Body of pancreas (tissue), 4 donors: ENCODE measurements at regions not wholly inside any gene's neighbourhood (a gene's known extent, or its start where the extent isn't known, plus 50 kb on each side); places are given as distances from the start of the nearest gene placed in this dataset.

Experiments
- ATAC-seq: fragments of 150-250 bp; one replicate; pipeline ENCODE4 v1.9.1; 2016
- DNase-seq, 4 donors: peaks; one replicate each; pipeline ENCODE4 v3.0.0-alpha.2; 2019
- H3K27ac ChIP-seq, 4 donors: fragments of 200-600 bp; sonication (generic); 1 replicate in 3 of 4; 2 replicates in 1 of 4; pipeline versions ENCODE4 v1.5.1 to v1.6.1; 2016 to 2019; ENCODE audit warnings: mild to moderate bottlenecking in 1 of 4, mixed read lengths in 1 of 4, moderate library complexity in 1 of 4
- H3K27me3 ChIP-seq, 2 donors: fragments of 200-600 bp; sonication (generic); one replicate each; pipeline ENCODE4 v1.6.0; 2016; ENCODE audit warnings: mild to moderate bottlenecking in 1 of 2
- H3K36me3 ChIP-seq, 2 donors: fragments of 200-600 bp; sonication (generic); replicated peaks in 1 of 2; 2 replicates each; pipeline ENCODE4 v1.5.1; 2016; ENCODE audit warnings: low read depth in 2 of 2; ENCODE audit not compliant: insufficient read depth in 1 of 2
- H3K4me1 ChIP-seq: fragments of 200-600 bp; sonication (generic); one replicate; pipeline ENCODE4 v1.6.0; 2016
- H3K4me3 ChIP-seq, 2 donors: fragments of 200-600 bp; sonication (generic); 1 replicate in 1 of 2; 2 replicates in 1 of 2; pipeline ENCODE4 v1.5.1; 2016 to 2019
- H3K9me3 ChIP-seq, 3 donors: fragments of 200-600 bp; sonication (generic); 1 replicate in 2 of 3; 2 replicates in 1 of 3; pipeline ENCODE4 v1.5.1; 2016
- POLR2A ChIP-seq, 3 donors: fragments of 450-650 bp; IDR thresholded peaks; one replicate each; pipeline ENCODE4 v1.6.1; 2016; ENCODE audit warnings: antibody characterized with exemption in 3 of 3, mild to moderate bottlenecking in 2 of 3
- WGBS, 2 donors: methylation state at CpG; one replicate each; pipeline ENCODE4 v1.1.5; 2017; 5-methylcytosine and 5-hydroxymethylcytosine counted together
- intact Hi-C: fragments of 100-400 bp; cut with DNase I; formaldehyde crosslinking; loops from one replicate; pipeline ENCODE4 v1.15.1; 2023
- TF ChIP-seq, protein P1 (sequence below), 7 experiments: fragments of 450-650 bp in 4 of 7; fragments of 200-600 bp in 3 of 7; sonication (generic) in 3 of 7; IDR thresholded peaks; one replicate each; pipeline ENCODE4 v1.5.1; 2016 to 2019; ENCODE audit warnings: antibody characterized with exemption in 7 of 7

DNA sequence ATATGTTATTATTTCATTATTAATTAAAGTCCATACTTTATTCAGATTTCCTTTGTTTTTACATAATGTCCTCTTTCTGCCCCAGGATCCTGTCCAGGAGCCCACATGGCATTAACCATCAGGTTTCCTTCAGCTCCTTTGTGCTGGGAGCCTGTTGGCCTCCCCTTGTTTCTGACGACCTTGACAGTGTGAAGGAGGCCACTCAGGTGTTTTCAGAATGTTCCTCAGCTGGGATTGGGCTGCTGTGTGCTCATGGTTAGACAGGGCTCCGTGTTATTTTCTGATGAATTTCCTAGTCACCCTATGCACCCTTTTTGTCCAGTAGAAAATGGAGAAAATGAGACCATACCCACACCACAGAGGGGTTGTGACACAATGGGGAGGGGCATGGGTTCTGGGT, 281.0 kb upstream of the FOXF1 start:
- Histone ChIP-seq H3K4me3 (no peak overlapping the region), H3K36me3 (no peaks in the 10 kb centered on the region), H3K27me3 (no peaks in the 10 kb centered on the region), H3K9me3 (no peaks in the 10 kb centered on the region), H3K27ac (no peak overlapping the region), H3K4me1 (no peaks in the 10 kb centered on the region)
- WGBS, 2 donors, result 18 to 20% methylated on average over 2 of the region's 2 CpGs
- peak in 1 of 4 donors; percentile 5 for DNase-seq
- intact Hi-C loops, result no loop called here
- no peak for ATAC-seq
- TF ChIP-seq POLR2A (IDR thresholded peaks at IDR 0.05), result no peak
- TF ChIP-seq, protein P1, sequence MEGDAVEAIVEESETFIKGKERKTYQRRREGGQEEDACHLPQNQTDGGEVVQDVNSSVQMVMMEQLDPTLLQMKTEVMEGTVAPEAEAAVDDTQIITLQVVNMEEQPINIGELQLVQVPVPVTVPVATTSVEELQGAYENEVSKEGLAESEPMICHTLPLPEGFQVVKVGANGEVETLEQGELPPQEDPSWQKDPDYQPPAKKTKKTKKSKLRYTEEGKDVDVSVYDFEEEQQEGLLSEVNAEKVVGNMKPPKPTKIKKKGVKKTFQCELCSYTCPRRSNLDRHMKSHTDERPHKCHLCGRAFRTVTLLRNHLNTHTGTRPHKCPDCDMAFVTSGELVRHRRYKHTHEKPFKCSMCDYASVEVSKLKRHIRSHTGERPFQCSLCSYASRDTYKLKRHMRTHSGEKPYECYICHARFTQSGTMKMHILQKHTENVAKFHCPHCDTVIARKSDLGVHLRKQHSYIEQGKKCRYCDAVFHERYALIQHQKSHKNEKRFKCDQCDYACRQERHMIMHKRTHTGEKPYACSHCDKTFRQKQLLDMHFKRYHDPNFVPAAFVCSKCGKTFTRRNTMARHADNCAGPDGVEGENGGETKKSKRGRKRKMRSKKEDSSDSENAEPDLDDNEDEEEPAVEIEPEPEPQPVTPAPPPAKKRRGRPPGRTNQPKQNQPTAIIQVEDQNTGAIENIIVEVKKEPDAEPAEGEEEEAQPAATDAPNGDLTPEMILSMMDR (IDR thresholded peaks at IDR 0.05), result no peak

- Histone ChIP-seq H3K4me3 (no peak overlapping the region), H3K27ac (no peak overlapping the region), H3K36me3 (no peaks in the 10 kb centered on the region), H3K9me3 (no peaks in the 10 kb centered on the region), H3K27me3 (no peaks in the 10 kb centered on the region), H3K4me1 (no peaks in the 10 kb centered on the region)
- ATAC-seq, result no peak
- TF ChIP-seq POLR2A (IDR thresholded peaks at IDR 0.05), result no peak
- TF ChIP-seq, protein P1 (IDR thresholded peaks at IDR 0.05), result no peak
- peak in 1 of 4 donors; percentile 2 for DNase-seq
- intact Hi-C loops, result no loop called here
- WGBS, 2 donors, result 84 to 90% methylated on average over 19 to 22 of the region's 22 CpGs
Observed at GRCh38 chr16:86229866-86230656, 280.3 kb upstream of the FOXF1 start.

- H3K36me3 ChIP-seq, result no peaks in the 10 kb centered on the region
Observed at GRCh38 chr16:86231321-86231995, 278.9 kb upstream of the FOXF1 start.

DNA sequence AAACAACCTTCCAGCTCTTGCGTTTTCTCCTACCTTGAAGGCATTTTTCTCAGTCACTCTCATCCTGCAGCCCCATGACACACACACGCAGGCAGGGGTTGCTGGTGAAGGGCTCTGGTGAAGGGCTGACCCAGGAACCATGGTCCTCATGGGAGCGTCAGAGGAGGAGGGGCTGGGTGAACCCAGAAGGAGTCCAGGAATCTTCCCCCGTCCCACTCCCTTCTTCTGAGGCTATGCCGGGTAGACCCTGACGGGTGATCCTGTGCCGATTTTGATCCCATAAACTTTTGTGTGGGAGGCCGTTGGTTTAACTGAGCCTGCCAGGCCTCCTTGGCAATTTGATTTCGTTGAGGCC, 278.4 kb upstream of the FOXF1 start:
- H3K36me3 ChIP-seq, result no peaks in the 10 kb centered on the region
- no peak overlapping the region for H3K4me3 ChIP-seq
- WGBS, 2 donors, result 77 to 90% methylated on average over 7 of the region's 9 CpGs
- no peaks in the 10 kb centered on the region for H3K27me3 ChIP-seq
- DNase-seq (peak in 1 of 4 donors; percentile 2), ATAC-seq (no peak)
- TF ChIP-seq, protein P1 (IDR thresholded peaks at IDR 0.05), result no peak
- no peak for TF ChIP-seq POLR2A (IDR thresholded peaks at IDR 0.05)
- H3K27ac ChIP-seq, result no peak overlapping the region
- H3K9me3 ChIP-seq, result no peaks in the 10 kb centered on the region
- H3K4me1 ChIP-seq, result no peaks in the 10 kb centered on the region
- intact Hi-C loops, result no loop called here

More at GRCh38 chr16:86231321-86231995, 278.9 kb upstream of the FOXF1 start:
- Histone ChIP-seq H3K4me1 (no peaks in the 10 kb centered on the region), H3K27me3 (no peaks in the 10 kb centered on the region), H3K27ac (no peak overlapping the region), H3K4me3 (no peak overlapping the region), H3K9me3 (no peaks in the 10 kb centered on the region)
- DNase-seq (peak in 1 of 4 donors; percentile 6), ATAC-seq (no peak)
- TF ChIP-seq, protein P1 (IDR thresholded peaks at IDR 0.05), result no peak
- no peak for TF ChIP-seq POLR2A (IDR thresholded peaks at IDR 0.05)
- WGBS, 2 donors, result 73 to 90% methylated on average over 11 of the region's 11 CpGs
- intact Hi-C loops, result no loop called here
